IMR-90 (cell line): ENCODE measurements at regions not wholly inside any gene's neighbourhood (a gene's known extent, or its start where the extent isn't known, plus 50 kb on each side); places are given as distances from the start of the nearest gene placed in this dataset.

Experiments
- ATAC-seq: fragments of 200-7000 bp; cut with Tn5 transposase; 2 replicates; pipeline ENCODE4 v1.9.1; 2020; ENCODE audit warnings: low read depth, mild to moderate bottlenecking, moderate library complexity
- BruUV-seq: library from RNA; stranded (reverse); fragments of 400-500 nt; replicated peaks from 2 replicates; lab custom pipeline; 2021; lab: Mats Ljungman, UMichigan
- CTCF ChIA-PET: fragments of 300-600 bp; formaldehyde crosslinking; extraction: SDS; loops from one replicate; lab custom pipeline; 2021; ENCODE audit warnings: antibody characterized with exemption; lab: Yijun Ruan, JAX
- POLR2A ChIA-PET: fragments of 300-600 bp; sonication (Branson Sonifier 250); formaldehyde crosslinking; loops from one replicate; lab custom pipeline; 2022; ENCODE audit warnings: antibody characterized with exemption; ENCODE audit not compliant: unreplicated experiment; lab: Charles Lee
- DNase-seq: peaks from one replicate; pipeline ENCODE4 v3.0.0; 2013
- H2AFZ ChIP-seq: replicated peaks from 2 replicates; pipeline ENCODE3; 2013; ENCODE audit warnings: low read length, mild to moderate bottlenecking; ENCODE audit not compliant: poor library complexity
- H2AK5ac ChIP-seq: 2 replicates; pipeline ENCODE4 v1.6.1; 2013; ENCODE audit warnings: low read depth, low read length, inconsistent platforms
- H2AK9ac ChIP-seq: replicated peaks from 2 replicates; pipeline ENCODE3; 2013; ENCODE audit warnings: mild to moderate bottlenecking, low read depth, low read length, moderate library complexity; ENCODE audit not compliant: poor library complexity
- H2BK120ac ChIP-seq: 2 replicates; pipeline ENCODE4 v1.6.1; 2013; ENCODE audit warnings: low read depth, low read length, inconsistent platforms
- H2BK15ac ChIP-seq: 3 replicates; pipeline ENCODE4 v1.6.1; 2013; ENCODE audit warnings: low read depth, low read length, inconsistent platforms
- H2BK20ac ChIP-seq: 2 replicates; pipeline ENCODE4 v1.6.1; 2013; ENCODE audit warnings: low read depth, mild to moderate bottlenecking, inconsistent platforms, low read length, moderate library complexity
- H2BK5ac ChIP-seq: 2 replicates; pipeline ENCODE4 v1.6.1; 2013; ENCODE audit warnings: mild to moderate bottlenecking, low read depth, low read length, inconsistent platforms; ENCODE audit not compliant: poor library complexity, severe bottlenecking
- H3K14ac ChIP-seq: replicated peaks from 2 replicates; pipeline ENCODE4 v1.6.1; 2013; ENCODE audit warnings: low read depth, low read length, inconsistent platforms
- H3K18ac ChIP-seq: 2 replicates; pipeline ENCODE4 v1.6.1; 2013; ENCODE audit warnings: low read depth, low read length, control low read depth
- H3K23ac ChIP-seq: 2 replicates; pipeline ENCODE4 v1.6.1; 2013; ENCODE audit warnings: low read depth, low read length, inconsistent platforms
- H3K27ac ChIP-seq: 2 replicates; pipeline ENCODE4 v1.5.1; 2013; ENCODE audit warnings: mild to moderate bottlenecking, control low read depth, low read length; ENCODE audit not compliant: insufficient read depth
- H3K27me3 ChIP-seq: 2 replicates; pipeline ENCODE4 v1.6.1; 2013; ENCODE audit warnings: low read length; ENCODE audit not compliant: control insufficient read depth, insufficient read depth
- H3K36me3 ChIP-seq: 2 replicates; pipeline ENCODE4 v1.6.1; 2013; ENCODE audit warnings: low read length, mixed read lengths; ENCODE audit not compliant: control insufficient read depth, insufficient read depth
- H3K4ac ChIP-seq: 2 replicates; pipeline ENCODE4 v1.6.1; 2013; ENCODE audit warnings: low read depth, low read length, inconsistent platforms
- H3K4me1 ChIP-seq: 2 replicates; pipeline ENCODE4 v1.6.1; 2013; ENCODE audit warnings: low read length, mixed read lengths; ENCODE audit not compliant: control insufficient read depth, insufficient read depth
- H3K4me2 ChIP-seq: 2 replicates; pipeline ENCODE4 v1.6.1; 2013; ENCODE audit warnings: low read depth, mild to moderate bottlenecking, control low read depth, low read length, moderate library complexity
- H3K4me3 ChIP-seq: 2 replicates; pipeline ENCODE4 v1.5.1; 2013; ENCODE audit warnings: low read depth, mild to moderate bottlenecking, control low read depth, low read length, moderate library complexity; ENCODE audit not compliant: insufficient read depth
- H3K56ac ChIP-seq: 2 replicates; pipeline ENCODE4 v1.6.1; 2013; ENCODE audit warnings: low read length, inconsistent platforms; ENCODE audit not compliant: insufficient read depth; ENCODE audit errors: extremely low read depth
- H3K79me1 ChIP-seq, 2 experiments: 2 replicates each; pipeline ENCODE4 v1.6.1; 2013; ENCODE audit warnings: low read length in 2 of 2, inconsistent platforms in 1 of 2, low read depth in 1 of 2
- H3K9ac ChIP-seq: 2 replicates; pipeline ENCODE4 v1.6.1; 2013; ENCODE audit warnings: low read depth, low read length, control low read depth
- H3K9me1 ChIP-seq: 2 replicates; pipeline ENCODE4 v1.6.1; 2013; ENCODE audit warnings: low read length, inconsistent platforms; ENCODE audit not compliant: insufficient read depth
- H3K9me3 ChIP-seq: 2 replicates; pipeline ENCODE4 v1.6.1; 2013; ENCODE audit warnings: low read length; ENCODE audit not compliant: control insufficient read depth, insufficient read depth
- H4K20me1 ChIP-seq: 2 replicates; pipeline ENCODE4 v1.6.1; 2013; ENCODE audit warnings: low read length, inconsistent platforms; ENCODE audit not compliant: insufficient read depth
- H4K5ac ChIP-seq: 2 replicates; pipeline ENCODE4 v1.6.1; 2013; ENCODE audit warnings: mild to moderate bottlenecking, low read depth, low read length, control low read depth
- H4K8ac ChIP-seq, 2 experiments: 2 replicates each; pipeline ENCODE4 v1.6.1; 2013; ENCODE audit warnings: low read depth in 2 of 2, low read length in 2 of 2, control low read depth in 1 of 2, inconsistent platforms in 1 of 2
- H4K91ac ChIP-seq: 2 replicates; pipeline ENCODE4 v1.6.1; 2013; ENCODE audit warnings: low read depth, low read length, inconsistent platforms; ENCODE audit not compliant: insufficient read depth
- BHLHE40 ChIP-seq: fragments of 150-350 bp; IDR thresholded peaks from 2 replicates; pipeline ENCODE4 v1.6.1; 2016; ENCODE audit warnings: mild to moderate bottlenecking, low read depth, low read length
- CEBPB ChIP-seq: IDR thresholded peaks from 2 replicates; pipeline ENCODE4 v1.6.1; 2012; ENCODE audit warnings: low read depth, low read length, improper control_type of control experiment
- CHD1 ChIP-seq: IDR thresholded peaks from 2 replicates; pipeline ENCODE4 v1.6.1; 2012; ENCODE audit warnings: low read depth, low read length, improper control_type of control experiment
- ELK1 ChIP-seq: fragments of 150-350 bp; IDR thresholded peaks from 2 replicates; pipeline ENCODE4 v1.6.1; 2016; ENCODE audit warnings: low read depth, mild to moderate bottlenecking, low read length, moderate library complexity, borderline replicate concordance
- MAFK ChIP-seq: IDR thresholded peaks from 2 replicates; pipeline ENCODE4 v1.6.1; 2012; ENCODE audit warnings: low read depth, low read length, improper control_type of control experiment
- MAZ ChIP-seq: IDR thresholded peaks from 2 replicates; pipeline ENCODE4 v1.6.1; 2012; ENCODE audit warnings: low read depth, mild to moderate bottlenecking, low read length, improper control_type of control experiment, moderate library complexity, borderline replicate concordance
- MXI1 ChIP-seq: IDR thresholded peaks from 2 replicates; pipeline ENCODE4 v1.6.1; 2012; ENCODE audit warnings: low read depth, mild to moderate bottlenecking, low read length, moderate library complexity, borderline replicate concordance
- NFE2L2 ChIP-seq: fragments of 150-350 bp; IDR thresholded peaks from 2 replicates; pipeline ENCODE4 v1.6.1; 2016; ENCODE audit warnings: low read depth, mild to moderate bottlenecking, low read length
- POLR2A ChIP-seq: IDR thresholded peaks from 2 replicates; pipeline ENCODE4 v1.6.1; 2012; ENCODE audit warnings: mild to moderate bottlenecking, low read depth, low read length
- RCOR1 ChIP-seq: IDR thresholded peaks from 2 replicates; pipeline ENCODE4 v1.6.1; 2012; ENCODE audit warnings: mild to moderate bottlenecking, low read length, improper control_type of control experiment; ENCODE audit not compliant: insufficient replicate concordance
- whole genome bisulfite sequencing, 2 experiments: methylation state at CpG; one replicate each; pipeline versions ENCODE4 v1.1.5 to v1.1.7; 2013; ENCODE audit warnings: missing lambda C conversion rate in 2 of 2; ENCODE audit not compliant: insufficient read length in 1 of 2; ENCODE audit errors: extremely low coverage in 2 of 2; 5-methylcytosine and 5-hydroxymethylcytosine counted together
- dilution Hi-C: fragments of 300-500 bp; cut with HindIII; formaldehyde crosslinking; loops from one replicate; pipeline ENCODE4 v1.14.3; 2018; ENCODE audit warnings: low sequenced_read_pairs; ENCODE audit not compliant: unreplicated experiment
- in situ Hi-C: fragments of 300-500 bp; cut with MboI; formaldehyde crosslinking; loops from 3 replicates; pipeline ENCODE4 v1.14.3; 2019; ENCODE audit warnings: low sequenced_read_pairs, inconsistent platforms, mixed read lengths
- intact Hi-C: fragments of 100-400 bp; cut with micrococcal nuclease; formaldehyde crosslinking; loops from 2 replicates; pipeline ENCODE4 v1.10.0; 2022
- TF ChIP-seq, protein P1 (sequence below): fragments of 150-350 bp; IDR thresholded peaks from 2 replicates; pipeline ENCODE4 v1.6.1; 2017; ENCODE audit warnings: mild to moderate bottlenecking, antibody characterized with exemption, low read length, low read depth
- TF ChIP-seq, protein P2 (sequence below): conservative IDR thresholded peaks from 2 replicates; pipeline ENCODE4 v1.5.1; 2012; ENCODE audit warnings: mild to moderate bottlenecking, low read depth, low read length, improper control_type of control experiment

DNA sequence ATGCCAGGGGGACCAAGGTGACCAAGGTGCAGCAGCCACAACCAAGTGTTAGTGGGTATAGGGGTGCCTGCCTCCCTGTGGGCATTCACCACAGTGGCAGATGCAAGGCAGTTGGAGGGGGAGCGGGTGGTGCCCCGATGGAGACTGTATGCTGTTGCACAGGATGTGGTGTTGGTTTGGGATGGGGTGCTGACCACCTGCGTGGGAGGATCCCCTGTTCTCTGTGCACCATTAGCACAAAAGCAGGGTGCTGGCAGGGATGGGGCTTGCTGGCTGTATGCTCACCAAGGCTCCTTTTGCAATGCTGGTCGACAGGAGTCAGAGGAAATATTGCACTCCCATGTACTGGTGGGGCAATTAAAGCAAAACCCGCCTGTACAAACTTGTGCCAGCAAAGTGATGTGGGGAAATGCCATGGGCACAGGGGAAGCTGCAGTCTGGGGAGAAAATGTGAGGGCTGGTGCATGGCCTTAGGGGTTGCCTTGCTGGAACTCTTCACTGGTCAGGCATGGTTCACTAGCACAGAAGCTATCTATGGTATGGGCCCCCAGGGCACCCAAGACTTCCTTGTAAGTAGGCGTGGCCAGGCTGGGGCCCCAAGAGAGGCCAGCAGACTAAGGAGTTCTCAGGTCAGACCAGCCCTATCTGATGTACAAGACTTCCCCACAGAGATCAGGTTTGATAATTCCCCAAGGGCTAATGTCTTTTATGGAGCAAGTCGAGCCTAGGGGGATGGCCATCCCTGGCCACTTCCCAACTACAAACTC lies 51.9 kb upstream of the GNAT3 start:
- Histone ChIP-seq H3K36me3 (no peaks in the 10 kb centered on the region), H3K4ac (no peak overlapping the region), H3K4me1 (no peaks in the 10 kb centered on the region), H3K14ac (no peak overlapping the region), H3K27ac (no peak overlapping the region), H3K9me3 (peaks cover 1% of the 10 kb centered on the region; the same call in 1 of the 2 replicates), H3K23ac (no peak overlapping the region), H3K18ac (no peak overlapping the region), H2AFZ (no peak overlapping the region), H4K8ac (no peak overlapping the region), H2BK20ac (no peak overlapping the region), H3K56ac (no peak overlapping the region), H2BK5ac (no peak overlapping the region), H2BK15ac (no peak overlapping the region), H2AK5ac (no peak overlapping the region), H3K9ac (no peak overlapping the region), H2BK120ac (no peak overlapping the region), H3K9me1 (no peaks in the 10 kb centered on the region), H3K4me2 (no peak overlapping the region), H4K5ac (no peak overlapping the region), H4K20me1 (no peaks in the 10 kb centered on the region), H3K27me3 (no peaks in the 10 kb centered on the region), H3K4me3 (no peak overlapping the region), H2AK9ac (no peak overlapping the region), H3K79me1 (no peaks in the 10 kb centered on the region), H4K91ac (no peak overlapping the region)
- POLR2A ChIA-PET: no interaction called here
- CTCF ChIA-PET: no interaction called here
- BruUV-seq: no TSS peak
- DNase-seq: no peak
- in situ Hi-C loops (no loop called here), intact Hi-C loops (no loop called here), dilution Hi-C loops (no loop called here)
- TF ChIP-seq RCOR1 (no peak), BHLHE40 (no peak), CEBPB (no peak), MXI1 (no peak), MAFK (no peak), CHD1 (no peak), MAZ (no peak), NFE2L2 (no peak), ELK1 (no peak), POLR2A (no peak)
- TF ChIP-seq, protein P1, sequence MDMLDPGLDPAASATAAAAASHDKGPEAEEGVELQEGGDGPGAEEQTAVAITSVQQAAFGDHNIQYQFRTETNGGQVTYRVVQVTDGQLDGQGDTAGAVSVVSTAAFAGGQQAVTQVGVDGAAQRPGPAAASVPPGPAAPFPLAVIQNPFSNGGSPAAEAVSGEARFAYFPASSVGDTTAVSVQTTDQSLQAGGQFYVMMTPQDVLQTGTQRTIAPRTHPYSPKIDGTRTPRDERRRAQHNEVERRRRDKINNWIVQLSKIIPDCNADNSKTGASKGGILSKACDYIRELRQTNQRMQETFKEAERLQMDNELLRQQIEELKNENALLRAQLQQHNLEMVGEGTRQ: no peak
- TF ChIP-seq, protein P2, sequence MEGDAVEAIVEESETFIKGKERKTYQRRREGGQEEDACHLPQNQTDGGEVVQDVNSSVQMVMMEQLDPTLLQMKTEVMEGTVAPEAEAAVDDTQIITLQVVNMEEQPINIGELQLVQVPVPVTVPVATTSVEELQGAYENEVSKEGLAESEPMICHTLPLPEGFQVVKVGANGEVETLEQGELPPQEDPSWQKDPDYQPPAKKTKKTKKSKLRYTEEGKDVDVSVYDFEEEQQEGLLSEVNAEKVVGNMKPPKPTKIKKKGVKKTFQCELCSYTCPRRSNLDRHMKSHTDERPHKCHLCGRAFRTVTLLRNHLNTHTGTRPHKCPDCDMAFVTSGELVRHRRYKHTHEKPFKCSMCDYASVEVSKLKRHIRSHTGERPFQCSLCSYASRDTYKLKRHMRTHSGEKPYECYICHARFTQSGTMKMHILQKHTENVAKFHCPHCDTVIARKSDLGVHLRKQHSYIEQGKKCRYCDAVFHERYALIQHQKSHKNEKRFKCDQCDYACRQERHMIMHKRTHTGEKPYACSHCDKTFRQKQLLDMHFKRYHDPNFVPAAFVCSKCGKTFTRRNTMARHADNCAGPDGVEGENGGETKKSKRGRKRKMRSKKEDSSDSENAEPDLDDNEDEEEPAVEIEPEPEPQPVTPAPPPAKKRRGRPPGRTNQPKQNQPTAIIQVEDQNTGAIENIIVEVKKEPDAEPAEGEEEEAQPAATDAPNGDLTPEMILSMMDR: no peak
- no peak for ATAC-seq
- WGBS, 2 experiments: no CpG with 5 or more reads among the region's 7 CpGs
